Activated gamma-delta T cell treated with anti-CD3 and anti-CD28 coated beads, Interleukin-2, amount 50 U/mL, for 16 hours (primary cell): ENCODE measurements at regions not wholly inside any gene's neighbourhood (a gene's known extent, or its start where the extent isn't known, plus 50 kb on each side); places are given as distances from the start of the nearest gene placed in this dataset.

Experiments used
- DNase-seq: peaks from one replicate; pipeline ENCODE4 v3.0.0-alpha.2; 2020; ENCODE audit warnings: low read depth

GRCh38 chr14:76974365-76974764, 54.1 kb downstream of the IRF2BPL start:
- no peak for DNase-seq

DNA sequence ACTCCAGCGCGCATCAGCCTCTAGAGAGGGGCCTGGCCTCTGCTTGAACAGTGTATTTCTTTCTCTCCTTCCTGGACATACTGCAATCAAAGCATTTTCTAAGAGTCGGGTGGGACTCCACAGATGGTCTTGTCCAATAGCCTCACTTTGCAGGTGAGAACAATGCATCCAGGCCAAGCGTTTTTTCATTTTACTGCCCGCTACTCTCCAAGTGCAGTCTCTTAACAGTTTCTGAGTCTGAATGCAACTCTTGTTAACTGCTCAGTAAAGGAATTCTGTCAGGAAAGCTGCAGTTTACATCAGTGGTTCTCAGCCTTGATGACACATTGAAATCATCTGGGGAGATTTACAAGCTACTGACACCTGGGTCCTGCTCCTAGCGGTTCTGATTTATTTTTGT, 57.0 kb downstream of the IRF2BPL start:
- no peak for DNase-seq

DNA sequence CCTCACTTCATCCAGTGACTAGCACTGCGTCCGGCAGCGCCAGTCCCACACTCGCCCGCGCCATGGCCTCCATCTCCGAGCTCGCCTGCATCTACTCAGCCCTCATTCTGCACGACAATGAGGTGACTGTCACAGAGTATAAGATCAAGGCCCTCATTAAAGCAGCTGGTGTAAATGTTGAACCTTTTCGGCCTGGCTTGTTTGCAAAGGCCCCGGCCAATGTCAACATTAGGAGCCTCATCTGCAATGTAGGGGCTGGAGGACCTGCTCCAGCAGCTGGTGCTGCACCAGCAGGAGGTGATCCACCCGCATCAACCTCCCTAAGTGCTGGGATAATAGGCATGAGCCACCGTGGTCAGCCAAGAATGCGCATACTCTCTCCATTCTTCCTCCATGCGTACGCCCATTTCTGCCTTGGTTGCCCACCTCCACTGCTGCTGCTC, 59.9 kb downstream of the IRF2BPL start:
- DNase-seq = no peak

- DNase-seq = no peak
Observed at GRCh38 chr14:76967788-76968187, 60.7 kb downstream of the IRF2BPL start.

DNA sequence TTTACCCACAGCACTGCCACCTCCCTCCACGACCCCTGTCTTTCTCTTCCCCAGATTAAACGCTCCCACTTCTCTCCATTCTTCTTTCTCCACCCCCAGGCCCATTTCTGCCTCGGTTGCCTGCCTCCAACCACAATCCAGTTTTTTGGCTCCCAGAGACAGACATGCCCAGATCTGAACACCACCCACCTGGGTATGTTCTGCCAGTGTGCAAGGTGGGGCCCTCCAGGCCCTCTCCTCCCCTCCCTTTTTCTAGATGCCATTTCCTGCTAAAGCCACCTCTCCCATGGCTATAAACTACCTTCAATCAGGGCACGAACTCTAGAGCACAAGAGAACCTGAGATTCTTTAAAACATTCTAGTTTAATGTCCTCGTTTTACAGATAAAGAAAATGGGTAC, 63.3 kb downstream of the IRF2BPL start:
- DNase-seq = no peak

DNA sequence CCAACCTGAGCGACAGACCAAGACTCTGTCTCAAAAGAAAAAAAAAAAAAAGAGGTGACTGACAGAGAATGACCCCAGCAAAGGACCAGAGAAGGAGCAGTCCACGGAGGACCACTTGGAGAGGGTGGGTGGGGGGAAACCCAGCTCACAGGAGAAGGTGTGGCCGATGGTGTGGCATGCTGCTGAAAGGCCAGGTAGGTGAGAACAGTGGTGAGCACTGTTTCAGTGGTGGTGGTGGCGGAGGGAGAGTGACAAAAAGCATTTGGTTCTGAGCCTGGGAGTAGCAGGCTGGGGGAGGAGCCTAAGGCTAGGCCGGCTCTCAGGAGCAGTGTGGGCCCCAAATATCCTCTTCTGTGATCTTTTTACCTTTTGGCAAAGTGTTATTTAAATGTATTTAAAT, 63.8 kb downstream of the IRF2BPL start:
- DNase-seq = no peak

DNA sequence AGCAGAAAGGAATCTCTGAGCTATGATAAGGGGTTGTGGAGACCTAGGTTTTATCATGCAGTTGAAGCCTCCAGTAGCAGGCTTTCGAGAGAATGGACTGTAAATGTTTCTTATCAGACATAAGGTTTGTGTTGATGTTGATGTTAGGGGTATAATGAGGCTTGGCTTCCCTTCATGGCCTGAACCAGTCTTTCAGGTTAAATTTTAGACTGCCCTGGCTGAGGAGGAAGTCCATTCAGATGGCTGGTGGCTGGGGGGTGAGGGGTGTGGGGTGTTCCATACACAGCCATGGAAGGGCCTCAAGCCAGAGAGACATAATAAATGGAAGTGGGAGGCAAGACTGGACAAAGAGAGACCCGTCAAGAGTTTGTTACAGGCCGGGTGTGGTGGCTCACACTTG, 65.1 kb downstream of the IRF2BPL start:
- DNase-seq = no peak

- DNase-seq = no peak
Observed at GRCh38 chr14:76962303-76962660, 66.2 kb downstream of the IRF2BPL start.

DNA sequence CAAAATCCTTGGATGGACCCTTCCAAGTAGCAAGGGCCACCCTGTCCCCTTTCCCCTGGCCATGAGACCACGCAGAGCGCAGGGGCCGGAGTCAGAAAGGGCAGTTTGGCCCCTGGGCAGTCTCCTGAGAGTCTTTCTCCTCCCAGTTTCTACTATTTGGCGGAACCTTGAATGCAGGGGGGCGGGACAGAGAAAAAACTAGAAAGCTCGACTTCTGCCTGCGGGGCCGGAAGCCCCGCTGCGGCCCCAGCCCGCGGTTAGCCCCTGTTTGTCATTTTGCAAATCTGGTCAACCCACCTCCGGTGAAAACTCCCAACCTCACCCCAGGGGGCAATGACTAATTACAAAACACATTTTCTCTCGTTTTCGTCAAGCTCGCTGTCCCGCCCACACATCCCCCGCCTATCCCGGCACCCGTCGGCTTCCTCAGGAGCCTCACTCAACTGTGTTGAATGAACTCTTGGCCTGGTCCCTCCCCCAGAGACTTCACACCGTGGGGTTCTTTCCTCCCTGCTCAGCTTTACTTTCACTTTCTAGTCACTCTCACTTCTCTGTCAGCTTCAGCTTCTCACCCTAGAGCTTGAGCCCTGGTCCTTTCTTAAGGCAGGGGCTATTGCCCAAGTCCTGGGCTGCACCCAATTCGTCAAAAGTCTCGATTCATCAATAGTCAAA, 66.7 kb downstream of the IRF2BPL start:
- peak; percentile 98 for DNase-seq

- no peak for DNase-seq
Observed at GRCh38 chr14:76958980-76959710, 69.4 kb downstream of the IRF2BPL start.

DNA sequence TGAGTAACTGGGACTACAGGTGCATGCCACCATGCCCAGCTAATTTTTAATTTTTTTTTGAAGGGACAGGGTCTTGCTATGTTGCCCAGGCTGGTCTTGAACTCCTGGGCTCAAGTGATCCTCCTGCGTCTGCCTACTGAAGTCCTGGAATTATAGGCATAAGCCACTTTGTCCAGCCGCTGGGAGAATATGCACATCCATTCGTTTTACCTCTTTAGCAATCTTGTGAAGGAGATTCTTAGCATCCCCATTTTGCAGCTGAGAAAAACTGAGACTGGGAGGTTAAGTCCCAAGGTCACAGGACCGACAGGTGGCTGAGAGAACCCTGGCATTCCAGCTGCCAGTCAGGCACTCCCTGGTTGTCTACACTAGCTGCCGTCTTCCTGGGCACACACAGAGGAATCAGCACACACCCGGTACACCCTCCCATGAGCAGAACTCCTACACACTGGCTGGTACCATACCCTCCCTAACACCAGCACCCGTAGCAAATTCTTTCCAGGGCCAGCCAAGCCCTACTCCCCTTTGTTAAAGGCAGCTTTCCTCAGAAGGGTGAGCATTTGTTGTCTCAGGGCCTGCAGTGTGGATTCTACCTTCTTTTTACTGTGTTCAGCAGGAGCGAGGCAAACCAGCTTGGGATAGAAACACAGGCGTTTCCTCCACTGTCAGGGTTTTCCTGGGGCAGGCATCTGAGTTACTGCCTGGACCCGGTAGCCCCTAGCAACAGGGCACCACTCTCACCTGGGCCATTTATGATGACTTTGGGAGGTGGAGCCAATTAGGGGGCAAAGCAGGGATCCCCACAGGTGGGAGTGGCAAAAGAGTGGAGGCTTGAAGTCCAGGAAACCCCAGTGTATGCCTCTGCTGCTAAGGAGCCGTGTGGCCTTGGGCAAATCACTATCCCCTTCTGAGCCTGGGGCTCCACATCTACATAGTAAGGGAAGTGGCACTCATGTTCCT, 70.2 kb downstream of the IRF2BPL start:
- DNase-seq = no peak

DNA sequence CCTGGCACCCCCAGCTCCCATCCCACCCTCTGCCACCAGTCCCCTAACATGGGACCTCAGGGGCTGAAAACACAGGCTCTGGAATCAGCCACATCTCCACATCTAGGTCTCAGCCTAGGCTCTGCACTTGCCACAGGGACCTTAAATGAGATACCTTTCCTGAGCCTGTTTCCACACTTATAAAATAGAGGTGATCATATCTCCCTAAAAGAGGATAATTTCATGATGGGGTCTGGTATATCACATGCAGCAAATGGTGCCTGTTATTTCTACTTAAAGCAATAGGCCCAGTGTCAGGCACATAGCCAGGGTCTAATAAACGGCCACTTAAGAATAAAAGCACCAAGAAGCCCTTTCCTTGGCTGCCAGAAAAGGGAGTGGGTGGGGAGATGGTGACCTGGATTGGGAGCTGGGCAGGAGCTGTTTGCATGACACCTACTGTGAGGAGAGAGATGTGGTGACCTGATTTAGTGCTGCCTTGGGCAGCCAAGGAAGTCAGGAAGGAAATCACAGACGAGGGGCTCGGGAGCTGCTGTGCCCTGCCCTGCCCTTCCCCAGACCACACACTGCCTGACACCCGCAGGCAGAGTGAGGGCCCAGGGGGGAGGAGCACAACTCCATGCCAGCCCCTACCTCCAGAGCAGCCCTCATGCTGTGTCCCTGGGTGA, 71.2 kb downstream of the IRF2BPL start:
- DNase-seq = no peak

GRCh38 chr14:76956316-76957090, 72.0 kb downstream of the IRF2BPL start:
- peak; percentile 81 for DNase-seq

- peak; percentile 38 for DNase-seq
Observed at GRCh38 chr14:76955575-76956315, 72.8 kb downstream of the IRF2BPL start.

- DNase-seq = no peak
Observed at GRCh38 chr14:76954394-76955190, 73.9 kb downstream of the IRF2BPL start.

- DNase-seq = peak; percentile 24
Observed at GRCh38 chr14:76953311-76953945, 75.1 kb downstream of the IRF2BPL start.

GRCh38 chr14:76951166-76951565, 77.3 kb downstream of the IRF2BPL start:
- no peak for DNase-seq

GRCh38 chr14:76950055-76951020, 78.2 kb downstream of the IRF2BPL start:
- no peak for DNase-seq
